ENCODE measurements at regions not wholly inside any gene's neighbourhood (a gene's known extent, or its start where the extent isn't known, plus 50 kb on each side); places are given as distances from the start of the nearest gene placed in this dataset.

GRCh38 chr7:157480371-157481050, 143.7 kb downstream of the DNAJB6 start:
- Histone ChIP-seq H3K27me3 (replicated peaks) (no peaks in the 10 kb centered on the region), H3K27ac (no peak overlapping the region), H3K36me3 (replicated peaks) (no peaks in the 10 kb centered on the region), H3K4me3 (ENCODE audit: low read depth, low read length) (no peak overlapping the region)
- DNase-seq: no peak
- no peak for TF ChIP-seq CTCF (IDR thresholded peaks at IDR 0.05; ENCODE audit: low read depth, low read length, missing control alignments)
- in situ Hi-C loops (cut with HindIII; ENCODE audit: low pct_ligation_motif_present, low sequenced_read_pairs): no loop called here

GRCh38 chr7:157481389-157481788, 144.6 kb downstream of the DNAJB6 start:
- H3K36me3 ChIP-seq (replicated peaks): no peaks in the 10 kb centered on the region
- no peak for TF ChIP-seq CTCF (IDR thresholded peaks at IDR 0.05; ENCODE audit: low read depth, low read length, missing control alignments)
- in situ Hi-C loops (cut with HindIII; ENCODE audit: low pct_ligation_motif_present, low sequenced_read_pairs): no loop called here
- no peaks in the 10 kb centered on the region for H3K27me3 ChIP-seq (replicated peaks)
- no peak overlapping the region for H3K4me3 ChIP-seq (ENCODE audit: low read depth, low read length)
- DNase-seq: no peak
- H3K27ac ChIP-seq: no peak overlapping the region

DNA sequence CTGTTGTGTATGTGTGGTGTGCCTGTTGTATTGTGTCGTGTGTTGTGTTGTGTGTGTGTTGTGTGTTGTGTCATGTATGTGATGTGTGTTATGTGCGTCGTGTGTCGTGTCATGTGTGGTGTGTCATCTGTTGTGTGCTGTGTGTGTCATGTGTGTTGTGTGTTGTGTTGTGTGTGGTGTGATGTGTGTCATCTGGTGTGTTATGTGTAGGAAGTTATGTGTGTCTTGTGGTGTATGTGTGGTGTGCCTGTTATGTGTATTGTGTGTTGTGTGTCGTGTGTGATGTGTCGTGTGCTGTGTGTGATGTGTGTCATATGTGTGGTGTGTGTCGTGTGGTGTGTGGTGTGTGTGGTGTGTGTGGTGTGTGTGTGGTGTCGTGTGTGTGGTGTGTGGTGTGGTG, 145.2 kb downstream of the DNAJB6 start:
- in situ Hi-C loops (cut with HindIII; ENCODE audit: low pct_ligation_motif_present, low sequenced_read_pairs): no loop called here
- H3K27me3 ChIP-seq (replicated peaks): no peaks in the 10 kb centered on the region
- H3K27ac ChIP-seq: no peak overlapping the region
- H3K36me3 ChIP-seq (replicated peaks): no peaks in the 10 kb centered on the region
- no peak overlapping the region for H3K4me3 ChIP-seq (ENCODE audit: low read depth, low read length)
- no peak for DNase-seq
- TF ChIP-seq CTCF (IDR thresholded peaks at IDR 0.05; ENCODE audit: low read depth, low read length, missing control alignments): no peak

GRCh38 chr7:157482517-157483087, 145.8 kb downstream of the DNAJB6 start:
- in situ Hi-C loops (cut with HindIII; ENCODE audit: low pct_ligation_motif_present, low sequenced_read_pairs): no loop called here
- no peaks in the 10 kb centered on the region for H3K36me3 ChIP-seq (replicated peaks)
- TF ChIP-seq CTCF (IDR thresholded peaks at IDR 0.05; ENCODE audit: low read depth, low read length, missing control alignments): no peak
- no peaks in the 10 kb centered on the region for H3K27me3 ChIP-seq (replicated peaks)
- no peak overlapping the region for H3K27ac ChIP-seq
- DNase-seq: no peak
- no peak overlapping the region for H3K4me3 ChIP-seq (ENCODE audit: low read depth, low read length)

DNA sequence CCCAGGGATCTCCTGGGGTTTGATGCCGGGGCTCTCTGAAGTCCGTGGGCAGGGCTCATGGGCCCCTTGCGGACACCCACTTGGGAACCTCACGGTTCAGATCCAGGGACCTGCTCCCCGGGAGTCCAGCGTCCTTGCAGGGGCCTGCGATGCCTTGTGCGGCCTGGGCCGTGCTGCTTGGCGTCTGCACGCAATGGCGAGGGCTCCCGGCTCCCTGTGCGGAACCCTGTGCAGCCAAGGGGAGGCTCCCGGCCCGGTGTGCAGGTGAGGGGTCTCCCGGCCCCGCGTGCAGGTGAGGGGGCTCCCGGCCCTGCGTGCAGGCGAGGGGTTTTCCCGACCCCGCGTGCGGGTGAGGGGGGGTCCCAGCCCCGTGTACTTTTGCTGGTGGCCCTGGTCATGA, 146.7 kb downstream of the DNAJB6 start:
- Histone ChIP-seq H3K27me3 (replicated peaks) (no peaks in the 10 kb centered on the region), H3K4me3 (ENCODE audit: low read depth, low read length) (no peak overlapping the region), H3K27ac (no peak overlapping the region), H3K36me3 (replicated peaks) (no peaks in the 10 kb centered on the region)
- TF ChIP-seq CTCF (IDR thresholded peaks at IDR 0.05; ENCODE audit: low read depth, low read length, missing control alignments): no peak
- no peak for DNase-seq
- in situ Hi-C loops (cut with HindIII; ENCODE audit: low pct_ligation_motif_present, low sequenced_read_pairs): no loop called here

DNA sequence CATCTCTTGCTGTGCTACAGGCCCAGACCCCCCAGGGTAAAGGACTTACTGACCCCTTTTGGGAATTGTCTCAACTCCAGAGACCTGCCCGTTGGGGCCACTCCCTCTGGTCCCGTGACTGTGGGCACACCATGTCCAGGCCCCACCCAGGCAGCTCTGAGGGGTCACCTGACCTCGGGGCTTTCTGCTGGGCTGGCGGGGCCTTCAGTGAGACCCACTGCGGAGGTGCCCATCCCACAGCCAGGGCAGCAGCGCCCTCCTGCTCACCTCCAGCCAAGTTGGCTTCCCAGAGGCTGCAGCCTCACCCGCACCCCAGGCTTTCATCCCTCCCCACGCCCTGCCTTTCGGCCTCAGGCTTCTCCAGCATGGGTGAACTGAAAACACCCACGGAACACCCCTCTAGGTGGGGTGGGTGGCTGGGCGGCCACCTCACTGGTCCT, 147.2 kb downstream of the DNAJB6 start:
- Histone ChIP-seq H3K27ac (no peak overlapping the region), H3K4me3 (ENCODE audit: low read depth, low read length) (no peak overlapping the region), H3K27me3 (replicated peaks) (no peaks in the 10 kb centered on the region), H3K36me3 (replicated peaks) (no peaks in the 10 kb centered on the region)
- no peak for DNase-seq
- TF ChIP-seq CTCF (IDR thresholded peaks at IDR 0.05; ENCODE audit: low read depth, low read length, missing control alignments): no peak
- in situ Hi-C loops (cut with HindIII; ENCODE audit: low pct_ligation_motif_present, low sequenced_read_pairs): no loop called here
